Stimulated activated CD4-positive, alpha-beta T cell treated with anti-CD3 and anti-CD28 coated beads, Interleukin-12 subunit alpha, Interleukin-12 subunit beta, amount 100 ng/mL, for 4 hours (primary cell): ENCODE measurements at regions not wholly inside any gene's neighbourhood (a gene's known extent, or its start where the extent isn't known, plus 50 kb on each side); places are given as distances from the start of the nearest gene placed in this dataset.
"Not testable (repeated sequence)": the region's sequence is repeated elsewhere in the genome, so short reads cannot be mapped to it uniquely, and the experiment has no call there.

Experiments
- DNase-seq: peaks from one replicate; pipeline ENCODE4 v3.0.0-alpha.2; 2020

DNA sequence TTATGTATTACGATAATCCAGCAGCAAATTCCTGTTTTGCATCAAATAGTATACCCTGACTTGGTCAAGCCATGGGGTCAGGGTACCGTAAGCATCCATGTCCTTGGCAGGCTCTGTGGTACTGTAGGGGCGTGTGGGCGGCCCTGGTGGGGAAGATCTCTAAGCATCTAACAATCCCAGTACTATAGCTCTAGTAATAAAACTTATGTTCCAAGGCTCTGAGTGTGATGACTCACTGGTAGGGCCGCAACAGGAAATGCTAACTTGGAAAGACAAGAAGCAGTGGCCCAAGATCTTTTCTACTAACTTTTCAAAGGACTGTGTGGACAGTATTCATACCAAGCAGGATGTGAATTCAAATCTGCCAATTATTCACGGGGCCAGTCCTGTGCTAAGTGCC lies 63.8 kb downstream of the CLEC18A start:
- not testable (repeated sequence) for DNase-seq

DNA sequence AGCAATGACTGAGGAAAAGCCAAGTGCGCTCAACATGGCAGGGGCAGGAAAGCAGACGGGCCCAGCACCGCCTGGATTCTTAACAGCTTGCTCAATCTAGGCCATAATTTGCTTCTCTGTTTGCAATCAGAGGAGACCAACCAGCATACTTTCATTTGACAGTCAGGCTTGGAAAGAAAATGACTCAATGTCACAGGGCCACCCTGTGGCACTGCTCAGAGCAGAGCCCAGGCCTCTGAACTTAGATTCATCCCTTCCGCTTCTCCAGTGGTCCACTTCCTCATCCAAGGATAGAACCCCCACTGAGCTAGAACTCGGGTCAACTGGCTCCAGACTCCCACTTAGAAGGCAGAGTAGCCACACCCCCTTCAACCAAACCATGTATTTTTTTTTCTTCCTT lies 65.6 kb downstream of the CLEC18A start:
- DNase-seq = not testable (repeated sequence)

DNA sequence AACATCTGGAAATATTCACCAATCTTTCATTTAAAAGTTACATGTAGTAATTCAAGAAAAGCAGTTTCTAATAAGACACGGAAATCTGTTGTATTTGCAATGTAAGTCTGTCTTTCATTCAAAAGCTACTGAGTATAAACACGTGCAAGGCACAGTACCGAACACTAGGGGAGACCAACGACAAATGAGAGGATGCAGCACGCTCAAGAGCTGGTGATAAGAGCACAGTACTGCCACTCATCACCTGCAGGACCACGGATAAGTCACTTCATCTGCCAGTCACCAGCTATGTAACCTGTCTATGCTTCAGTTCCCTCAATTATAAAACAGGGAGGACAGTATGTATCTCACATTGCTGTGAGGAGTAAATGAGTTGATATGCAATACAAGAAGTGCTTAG lies 67.1 kb downstream of the CLEC18A start:
- peak; percentile 2 for DNase-seq

DNA sequence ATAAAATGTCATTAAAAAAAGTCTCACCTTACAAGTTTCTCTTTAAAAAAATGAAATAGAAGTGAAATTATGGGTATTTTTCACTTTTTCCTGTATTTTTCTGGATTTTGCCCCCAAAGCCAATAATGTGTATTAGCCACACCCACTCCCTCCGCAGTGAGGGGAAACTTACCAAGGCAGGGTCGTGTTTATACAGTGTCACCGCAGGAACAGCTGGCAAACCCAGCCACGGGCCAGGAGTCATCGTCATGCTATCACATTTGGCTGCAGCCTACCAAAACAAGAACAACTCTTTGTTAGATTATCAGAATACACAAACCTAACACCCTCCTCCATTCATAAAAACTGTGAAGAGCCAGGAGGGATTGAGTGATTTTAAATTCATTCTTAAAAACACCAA lies 72.1 kb downstream of the CLEC18A start:
- not testable (repeated sequence) for DNase-seq

DNA sequence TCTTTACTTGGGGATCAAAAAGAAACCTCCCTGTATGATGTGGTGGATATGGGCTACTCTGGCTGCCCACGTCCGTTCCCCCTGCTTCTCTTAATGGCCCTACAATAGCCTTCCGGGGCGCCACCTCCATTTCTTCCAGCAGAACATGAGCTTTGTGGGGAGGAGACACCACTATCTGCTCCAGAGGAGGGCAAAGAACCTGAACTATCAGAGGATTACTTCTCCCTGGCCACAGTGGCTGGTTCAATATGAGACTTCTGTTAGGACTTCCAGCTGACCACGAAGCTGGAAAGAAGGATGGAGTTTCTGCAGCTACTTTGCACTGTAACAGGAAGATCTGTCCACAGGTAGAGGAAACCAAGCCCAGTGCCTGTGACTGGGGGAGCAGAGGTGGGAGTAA lies 72.8 kb downstream of the CLEC18A start:
- not testable (repeated sequence) for DNase-seq

DNA sequence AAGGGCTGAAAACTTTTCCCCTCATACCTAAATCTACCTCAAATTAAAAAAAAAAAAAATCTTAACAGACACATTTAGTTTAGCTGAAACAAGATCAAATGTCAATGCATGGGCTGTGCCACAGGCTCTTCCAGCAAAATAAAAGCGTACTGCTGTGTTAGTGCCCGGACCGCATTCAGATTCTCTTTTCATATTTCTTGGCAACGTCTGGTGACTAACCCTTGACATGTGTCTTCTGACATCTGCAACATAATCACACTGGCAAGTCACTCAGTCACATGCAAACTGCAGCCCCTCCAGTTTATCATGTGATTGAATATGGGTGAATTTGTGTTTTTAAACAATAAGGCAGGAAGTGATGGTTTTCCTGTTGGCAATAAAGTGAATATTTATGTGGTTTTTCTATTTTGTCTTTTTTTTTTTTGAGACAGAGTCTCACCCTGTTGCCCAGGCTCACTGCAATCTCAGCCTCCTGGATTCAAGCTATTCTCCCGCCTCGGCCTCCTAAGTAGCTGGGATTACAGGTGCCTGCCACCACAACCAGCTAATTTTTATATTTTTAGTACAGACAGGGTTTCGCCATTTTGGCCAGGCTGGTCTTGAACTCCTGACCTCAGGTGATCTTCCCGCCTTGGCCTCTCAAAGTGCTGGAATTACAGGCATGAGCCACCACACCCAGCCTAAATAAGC lies 75.2 kb downstream of the CLEC18A start:
- DNase-seq = not testable (repeated sequence)

DNA sequence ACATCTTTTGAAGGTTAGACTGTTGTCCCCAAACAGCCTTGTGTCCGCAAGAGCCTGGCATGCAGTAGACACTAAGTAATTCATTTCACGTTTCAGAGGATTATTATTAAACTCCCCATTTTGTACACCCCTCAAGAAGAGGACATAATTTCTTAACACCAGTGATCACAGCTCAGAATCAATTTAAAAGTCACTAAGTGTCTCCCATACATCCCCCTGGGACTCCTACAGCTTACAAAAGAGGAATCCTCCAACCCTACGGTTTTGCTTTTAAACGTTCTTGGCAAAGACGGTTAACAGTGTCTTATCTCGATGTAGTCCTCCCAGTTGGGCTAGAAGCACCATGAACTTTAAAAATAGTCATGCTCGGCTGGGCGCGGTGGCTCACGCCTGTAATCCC lies 81.2 kb upstream of the PDPR start:
- not testable (repeated sequence) for DNase-seq

DNA sequence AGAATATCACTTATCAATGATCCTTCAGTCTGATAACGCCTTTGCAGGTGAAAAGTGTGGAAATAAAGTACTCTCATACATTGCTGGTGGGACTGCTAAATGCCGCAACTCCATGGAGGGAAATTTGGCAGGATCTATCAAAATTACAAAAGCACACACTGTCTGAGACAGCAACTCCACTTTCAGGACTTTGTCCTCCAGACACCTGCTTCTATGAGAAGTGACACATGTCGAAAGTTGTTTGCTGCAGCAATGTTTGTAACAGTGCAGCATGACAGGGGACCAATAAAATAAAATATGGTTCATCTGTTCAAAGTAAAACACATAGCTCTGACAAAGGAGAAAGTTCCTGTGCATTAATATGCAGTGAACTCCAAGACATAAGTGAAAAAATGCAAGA lies 76.2 kb upstream of the PDPR start:
- DNase-seq = not testable (repeated sequence)

DNA sequence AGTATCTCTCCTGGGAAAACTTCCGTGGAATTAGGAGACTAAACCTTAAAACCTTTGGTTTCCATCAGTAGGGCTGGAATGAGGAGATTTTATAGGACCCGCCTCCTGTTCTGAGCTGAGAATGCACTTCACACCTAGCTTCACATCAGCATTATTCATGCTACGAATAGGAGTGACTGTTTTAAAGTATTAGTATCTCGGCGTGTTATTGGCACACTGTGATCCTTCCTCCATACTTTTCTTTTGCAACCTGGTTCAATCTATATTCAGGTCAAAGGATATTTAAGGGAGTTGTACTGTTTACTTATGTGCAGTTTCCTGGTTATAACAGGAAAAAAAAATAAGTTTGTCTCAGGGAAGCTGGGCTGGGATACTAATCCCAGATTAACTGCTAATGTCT lies 73.6 kb upstream of the PDPR start:
- DNase-seq = not testable (repeated sequence)

DNA sequence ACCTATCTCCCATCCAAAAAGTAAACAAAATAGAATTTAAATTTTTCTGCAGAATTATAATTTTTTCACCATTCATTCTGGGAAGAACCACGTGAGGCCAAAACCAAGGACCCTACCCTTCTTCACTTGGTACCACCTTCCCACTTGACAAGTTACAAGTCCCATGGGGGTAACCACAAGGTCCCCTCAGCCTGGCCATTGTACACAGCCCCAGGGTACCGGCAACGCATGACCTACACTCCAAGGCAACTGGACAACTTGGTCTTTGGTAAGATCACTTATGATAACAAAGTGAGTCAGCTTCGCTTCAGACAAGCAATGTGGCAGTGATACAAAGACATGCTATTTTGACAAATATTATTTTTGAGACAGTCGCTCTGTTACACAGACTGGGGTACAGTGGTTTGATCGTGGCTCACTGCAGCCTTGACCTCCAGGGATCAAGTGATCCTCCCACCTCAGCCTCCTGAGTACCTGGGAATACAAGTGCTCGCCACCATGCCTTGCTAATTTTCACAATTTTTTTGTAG lies 70.5 kb upstream of the PDPR start:
- DNase-seq = not testable (repeated sequence)

DNA sequence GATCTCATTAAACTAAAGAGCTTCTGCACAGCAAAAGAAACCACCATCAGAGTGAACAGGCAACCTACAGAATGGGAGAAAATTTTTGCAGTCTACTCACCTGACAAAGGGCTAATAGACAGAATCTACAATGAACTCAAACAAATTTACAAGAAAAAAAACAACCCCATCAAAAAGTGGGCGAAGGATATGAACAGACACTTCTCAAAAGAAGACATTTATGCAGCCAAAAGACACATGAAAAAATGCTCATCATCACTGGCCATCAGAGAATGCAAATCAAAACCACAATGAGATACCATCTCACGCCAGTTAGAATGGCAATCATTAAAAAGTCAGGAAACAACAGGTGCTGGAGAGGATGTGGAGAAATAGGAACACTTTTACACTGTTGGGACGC lies 67.6 kb upstream of the PDPR start:
- not testable (repeated sequence) for DNase-seq

DNA sequence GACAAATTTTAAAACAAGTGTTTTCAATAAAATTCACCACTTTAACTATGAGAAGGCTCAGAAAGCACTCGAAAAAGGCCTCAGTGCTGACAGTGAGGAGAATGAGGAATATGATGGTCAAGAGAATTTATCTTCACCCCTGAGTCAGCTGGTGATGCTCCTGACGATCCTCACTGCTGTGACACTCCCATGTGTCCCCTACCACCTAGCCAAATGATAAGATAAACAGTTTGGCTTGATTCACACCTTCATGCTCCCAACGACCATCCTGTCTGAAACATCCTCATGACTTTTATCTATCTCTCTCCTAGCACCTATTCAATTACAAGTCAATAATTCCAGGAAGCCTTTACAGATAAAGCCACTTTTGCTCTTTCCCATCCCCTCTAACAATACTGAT lies 66.0 kb upstream of the PDPR start:
- DNase-seq = not testable (repeated sequence)

DNA sequence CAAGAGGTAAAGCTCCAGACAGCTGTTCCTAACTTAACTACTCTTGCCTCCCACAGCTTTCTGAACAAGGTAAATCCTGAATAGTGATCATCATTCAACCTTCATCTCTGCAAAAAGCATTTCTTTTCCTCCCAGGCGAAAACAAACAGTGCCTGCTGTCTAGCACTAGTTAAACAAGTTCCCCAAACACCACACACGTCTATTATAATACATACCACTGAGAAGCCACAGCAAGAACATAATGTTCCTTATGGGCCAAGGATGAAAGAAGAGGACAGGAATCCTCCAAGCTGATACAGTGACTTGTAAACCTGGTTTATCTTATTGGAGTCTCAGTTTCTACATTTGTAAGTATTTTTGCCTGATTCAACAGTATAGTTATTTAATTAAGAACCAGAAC lies 56.1 kb upstream of the PDPR start:
- DNase-seq = not testable (repeated sequence)

DNA sequence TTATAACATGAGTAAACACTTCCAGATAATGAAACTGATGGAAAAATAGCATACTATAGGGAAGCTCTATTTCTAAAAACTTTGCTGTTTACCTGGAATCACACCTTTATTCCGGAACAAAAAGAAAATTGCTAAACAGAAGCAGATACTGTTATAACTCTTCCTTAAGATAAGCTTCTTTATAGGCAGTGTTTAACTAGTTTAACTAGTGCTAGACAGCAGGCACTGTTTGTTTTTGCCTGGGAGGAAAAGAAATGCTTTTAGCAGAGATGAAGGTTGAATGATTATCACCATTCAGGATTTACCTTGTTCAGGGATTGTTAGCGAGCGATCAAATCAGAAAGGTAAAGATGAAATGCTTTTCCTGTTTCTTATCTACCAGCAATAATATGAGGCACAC lies 54.7 kb upstream of the PDPR start:
- not testable (repeated sequence) for DNase-seq

DNA sequence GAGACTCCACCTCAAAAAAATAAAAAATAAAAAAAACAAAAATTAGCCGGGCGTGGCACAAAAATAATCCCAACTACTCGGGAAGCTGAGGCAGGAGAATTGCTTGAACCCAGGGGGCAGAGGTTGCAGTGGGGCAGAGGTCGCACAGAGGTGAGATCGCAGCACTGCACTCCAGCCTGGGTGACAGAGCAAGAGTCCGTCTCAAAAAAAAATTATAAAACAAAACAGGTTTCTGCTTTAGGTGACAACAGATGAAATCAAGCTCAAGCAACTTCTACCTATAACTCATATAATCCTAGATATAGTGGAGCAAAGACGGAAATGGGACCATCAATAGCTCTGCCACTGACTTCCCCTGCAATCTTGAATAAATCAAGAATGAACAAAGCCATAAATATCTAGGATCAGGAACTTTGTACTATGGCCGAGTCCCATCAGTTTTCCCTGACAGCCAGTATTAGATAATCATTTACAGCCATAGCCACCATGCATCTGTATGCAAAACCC lies 53.6 kb upstream of the PDPR start:
- DNase-seq = not testable (repeated sequence)

DNA sequence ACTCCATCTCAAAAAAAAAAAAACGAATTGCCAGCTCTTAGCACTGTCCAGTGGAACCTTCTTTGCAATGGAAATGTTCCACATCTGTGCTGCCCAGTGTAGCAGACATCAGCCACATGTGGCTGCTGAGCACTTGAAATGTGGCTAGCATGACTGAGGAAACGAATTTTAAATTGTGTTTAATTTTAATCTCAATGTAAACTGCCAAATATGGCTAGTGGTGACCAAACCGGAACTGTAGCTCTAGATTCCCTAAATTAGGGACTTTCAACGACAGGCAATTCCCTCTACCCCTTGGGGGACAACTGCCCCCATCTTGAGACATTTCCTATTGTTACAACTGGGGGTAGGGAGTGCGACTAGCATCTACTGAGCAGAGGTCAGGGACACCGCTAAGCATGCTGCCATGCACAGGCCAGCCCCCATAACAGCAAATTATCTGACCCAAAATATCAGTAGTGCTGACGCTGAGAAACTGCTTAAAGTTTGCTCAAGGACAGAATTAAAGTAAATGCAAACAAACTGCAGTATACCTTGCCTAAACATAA lies 52.4 kb upstream of the PDPR start:
- DNase-seq = not testable (repeated sequence)

DNA sequence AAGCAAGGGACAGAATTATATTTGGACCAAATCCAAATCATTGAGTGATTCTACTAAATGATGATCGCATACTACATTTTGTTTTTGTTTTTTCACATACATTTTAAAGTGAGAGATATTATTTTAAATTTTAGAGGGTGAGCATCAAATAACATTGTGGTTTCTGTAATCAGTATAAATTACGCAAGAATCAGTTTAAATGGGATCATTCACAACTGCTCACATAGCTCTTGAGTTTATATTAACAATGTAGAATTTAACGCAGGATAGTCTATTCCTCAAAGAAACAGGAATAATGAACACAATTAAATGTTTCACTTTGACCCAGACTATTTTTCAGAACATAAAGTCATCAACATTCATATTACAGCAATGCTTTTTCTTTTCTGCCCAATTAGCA lies 51.2 kb upstream of the PDPR start:
- not testable (repeated sequence) for DNase-seq
